RWPE2 (cell line): ENCODE measurements at regions not wholly inside any gene's neighbourhood (a gene's known extent, or its start where the extent isn't known, plus 50 kb on each side); places are given as distances from the start of the nearest gene placed in this dataset.

Experiments used
- ATAC-seq: fragments of 200-7000 bp; cut with Tn5 transposase; 3 replicates; pipeline ENCODE4 v1.9.1; 2021; ENCODE audit warnings: low read depth
- DNase-seq: peaks from one replicate; pipeline ENCODE4 v3.0.0-alpha.2; 2020; ENCODE audit warnings: low spot score
- H3K27ac ChIP-seq: fragments of 450-650 bp; 2 replicates; pipeline ENCODE4 v1.5.1; 2017; ENCODE audit warnings: mild to moderate bottlenecking; ENCODE audit not compliant: poor library complexity, severe bottlenecking
- H3K27me3 ChIP-seq: fragments of 250-450 bp; sonication (Bioruptor Pico); 2 replicates; pipeline ENCODE4 v1.5.1; 2021; ENCODE audit warnings: mild to moderate bottlenecking, moderate library complexity; ENCODE audit not compliant: insufficient read depth, poor library complexity, severe bottlenecking
- H3K36me3 ChIP-seq: fragments of 250-450 bp; sonication (Bioruptor Pico); 2 replicates; pipeline ENCODE4 v1.5.1; 2020; ENCODE audit warnings: low read depth, mild to moderate bottlenecking, moderate library complexity
- H3K4me1 ChIP-seq: fragments of 250-450 bp; sonication (Bioruptor Pico); 2 replicates; pipeline ENCODE4 v1.5.1; 2021; ENCODE audit warnings: mild to moderate bottlenecking, moderate library complexity; ENCODE audit not compliant: insufficient read depth, poor library complexity, severe bottlenecking
- H3K4me3 ChIP-seq: fragments of 250-450 bp; sonication (Bioruptor Pico); 2 replicates; pipeline ENCODE4 v1.5.1; 2021; ENCODE audit warnings: mild to moderate bottlenecking, moderate library complexity; ENCODE audit not compliant: severe bottlenecking
- H3K9me3 ChIP-seq: fragments of 250-450 bp; sonication (Bioruptor Pico); 2 replicates; pipeline ENCODE4 v1.5.1; 2021; ENCODE audit warnings: mild to moderate bottlenecking, moderate library complexity; ENCODE audit not compliant: severe bottlenecking
- CTCF ChIP-seq: fragments of 450-650 bp; IDR thresholded peaks from one replicate; pipeline ENCODE4 v1.5.1; 2017; ENCODE audit warnings: mild to moderate bottlenecking, moderate library complexity; ENCODE audit not compliant: poor library complexity, severe bottlenecking

- no peak for TF ChIP-seq CTCF
- H3K4me1 ChIP-seq = no peaks in the 10 kb centered on the region
- DNase-seq (no peak), ATAC-seq (peak; percentile 83)
- H3K36me3 ChIP-seq = no peaks in the 10 kb centered on the region
- H3K27me3 ChIP-seq = peaks cover 29% of the 10 kb centered on the region
- H3K9me3 ChIP-seq = no peaks in the 10 kb centered on the region
- no peak overlapping the region for H3K4me3 ChIP-seq
- no peak overlapping the region for H3K27ac ChIP-seq
Measured at GRCh38 chr17:79664930-79665737, 54.3 kb upstream of the RBFOX3 start.

GRCh38 chr17:79661292-79662041 lies 50.6 kb upstream of the RBFOX3 start:
- ATAC-seq (no peak), DNase-seq (no peak)
- Histone ChIP-seq H3K4me1 (no peaks in the 10 kb centered on the region), H3K27me3 (peaks cover 47% of the 10 kb centered on the region), H3K4me3 (no peak overlapping the region), H3K36me3 (no peaks in the 10 kb centered on the region), H3K9me3 (no peaks in the 10 kb centered on the region), H3K27ac (no peak overlapping the region)
- TF ChIP-seq CTCF = no peak
